CD14-positive monocyte (primary cell): ENCODE measurements at regions not wholly inside any gene's neighbourhood (a gene's known extent, or its start where the extent isn't known, plus 50 kb on each side); places are given as distances from the start of the nearest gene placed in this dataset.

ENCODE experiments used
- DNase-seq, 3 donors: peaks; one replicate each; pipeline ENCODE4 v3.0.0-alpha.2; 2011 to 2022
- H2AFZ ChIP-seq: 2 replicates; pipeline ENCODE4 v1.6.0; 2012; ENCODE audit warnings: mild to moderate bottlenecking, low read depth, low read length, inconsistent platforms; ENCODE audit not compliant: insufficient read depth, poor library complexity, severe bottlenecking
- H3K27ac ChIP-seq, 2 donors: 1 replicate in 1 of 2; 2 replicates in 1 of 2; pipeline ENCODE4 v1.5.1; 2012 to 2013; ENCODE audit warnings: low read length in 2 of 2, control low read depth in 1 of 2, inconsistent platforms in 1 of 2, low read depth in 1 of 2, mild to moderate bottlenecking in 1 of 2
- H3K27me3 ChIP-seq, 2 donors: one replicate each; pipeline versions ENCODE4 v1.6.0 to v1.6.1; 2011 to 2013; ENCODE audit warnings: low read length in 2 of 2; ENCODE audit not compliant: control insufficient read depth in 2 of 2, insufficient read depth in 2 of 2
- H3K36me3 ChIP-seq, 2 donors: replicated peaks in 1 of 2; 1 replicate in 1 of 2; 2 replicates in 1 of 2; pipeline versions ENCODE4 v1.5.1 to v1.6.1; 2012 to 2013; ENCODE audit warnings: low read length in 2 of 2, control low read depth in 1 of 2, inconsistent platforms in 1 of 2, mild to moderate bottlenecking in 1 of 2; ENCODE audit not compliant: insufficient read depth in 2 of 2, control insufficient read depth in 1 of 2
- H3K4me1 ChIP-seq, 2 donors: 1 replicate in 1 of 2; 2 replicates in 1 of 2; pipeline versions ENCODE4 v1.5.1 to v1.6.1; 2012 to 2013; ENCODE audit warnings: low read length in 2 of 2, control low read depth in 1 of 2, inconsistent platforms in 1 of 2, mild to moderate bottlenecking in 1 of 2, moderate library complexity in 1 of 2; ENCODE audit not compliant: insufficient read depth in 2 of 2, control insufficient read depth in 1 of 2
- H3K4me2 ChIP-seq: replicated peaks from 2 replicates; pipeline ENCODE3; 2012; ENCODE audit warnings: low read length, moderate library complexity, mild to moderate bottlenecking; ENCODE audit not compliant: poor library complexity, severe bottlenecking; ENCODE audit errors: extremely low read depth
- H3K4me3 ChIP-seq, 3 experiments: fragments of 200-600 bp in 1 of 3; sonication (generic) in 1 of 3; replicated peaks in 1 of 3; 1 replicate in 2 of 3; 2 replicates in 1 of 3; pipeline ENCODE4 v1.5.1; 2011 to 2013; ENCODE audit warnings: low read length in 3 of 3, mild to moderate bottlenecking in 3 of 3, control low read depth in 2 of 3, low read depth in 2 of 3, inconsistent platforms in 1 of 3, moderate library complexity in 1 of 3
- H3K79me2 ChIP-seq: 2 replicates; pipeline ENCODE4 v1.6.0; 2012; ENCODE audit warnings: mild to moderate bottlenecking, control low read depth, inconsistent platforms, low read length, moderate library complexity; ENCODE audit not compliant: insufficient read depth
- H3K9ac ChIP-seq: 2 replicates; pipeline ENCODE4 v1.6.0; 2017; ENCODE audit warnings: low read length, mild to moderate bottlenecking; ENCODE audit not compliant: insufficient read depth, poor library complexity, severe bottlenecking
- H3K9me3 ChIP-seq, 2 donors: replicated peaks in 1 of 2; 1 replicate in 1 of 2; 2 replicates in 1 of 2; pipeline versions ENCODE4 v1.5.1 to v1.6.1; 2012 to 2013; ENCODE audit warnings: low read length in 2 of 2, control low read depth in 1 of 2; ENCODE audit not compliant: control insufficient read depth in 1 of 2, insufficient read depth in 1 of 2
- H4K20me1 ChIP-seq: 2 replicates; pipeline ENCODE4 v1.6.0; 2012; ENCODE audit warnings: mild to moderate bottlenecking, low read length, control low read depth, moderate library complexity; ENCODE audit not compliant: insufficient read depth
- H3K27ac Mint-ChIP-seq, 7 donors: one replicate each; pipeline ENCODE4 v1.8.0; 2020; ENCODE audit warnings: mild to moderate bottlenecking in 7 of 7, mixed read lengths in 7 of 7, moderate library complexity in 6 of 7, inconsistent platforms in 2 of 7
- H3K27me3 Mint-ChIP-seq, 3 donors: one replicate each; pipeline ENCODE4 v1.8.0; 2021 to 2022; ENCODE audit warnings: low read depth in 3 of 3, mild to moderate bottlenecking in 3 of 3, mixed read lengths in 3 of 3, moderate library complexity in 3 of 3, inconsistent platforms in 1 of 3
- H3K36me3 Mint-ChIP-seq, 2 donors: one replicate each; pipeline ENCODE4 v1.8.0; 2020; ENCODE audit warnings: mixed read lengths in 2 of 2, inconsistent platforms in 1 of 2, mild to moderate bottlenecking in 1 of 2
- H3K4me1 Mint-ChIP-seq: one replicate; pipeline ENCODE4 v1.8.0; 2020; ENCODE audit warnings: mild to moderate bottlenecking, mixed read lengths
- H3K4me3 Mint-ChIP-seq, 2 donors: one replicate each; pipeline ENCODE4 v1.8.0; 2020; ENCODE audit warnings: mild to moderate bottlenecking in 2 of 2, mixed read lengths in 2 of 2, moderate library complexity in 1 of 2
- H3K9me3 Mint-ChIP-seq, 7 donors: one replicate each; pipeline ENCODE4 v1.8.0; 2020 to 2022; ENCODE audit warnings: mixed read lengths in 7 of 7, mild to moderate bottlenecking in 6 of 7, moderate library complexity in 6 of 7, inconsistent platforms in 2 of 7
- CTCF ChIP-seq: fragments of 200-600 bp; IDR thresholded peaks from one replicate; pipeline ENCODE4 v1.8.0; 2022; ENCODE audit warnings: antibody characterized with exemption, mild to moderate bottlenecking
- WGBS: methylation state at CpG from one replicate; pipeline ENCODE4 v1.1.5; 2013; ENCODE audit warnings: missing lambda C conversion rate; ENCODE audit not compliant: insufficient coverage; 5-methylcytosine and 5-hydroxymethylcytosine counted together
- intact Hi-C, 2 donors: fragments of 100-400 bp; cut with micrococcal nuclease; formaldehyde crosslinking; loops; one replicate each; pipeline versions ENCODE4 v1.15.0 to v1.15.1; 2023

- no peak overlapping the region for H3K27ac ChIP-seq
- no peak overlapping the region for H2AFZ ChIP-seq
- H3K4me2 ChIP-seq, result no peak overlapping the region
- peaks cover 0 to 4% of the 10 kb centered on the region in 2 donors for H3K9me3 ChIP-seq
- H4K20me1 ChIP-seq, result no peaks in the 10 kb centered on the region
- no peak overlapping the region for H3K9ac ChIP-seq
- no peaks in the 10 kb centered on the region for H3K4me1 Mint-ChIP-seq
- no peaks in the 10 kb centered on the region for H3K79me2 ChIP-seq
- intact Hi-C loops, result no loop called here
- H3K36me3 ChIP-seq, result no peaks in the 10 kb centered on the region
- H3K4me1 ChIP-seq, result no peaks in the 10 kb centered on the region
- TF ChIP-seq CTCF, result no peak
- H3K27me3 Mint-ChIP-seq, result peaks cover 0 to 2% (median 1%) of the 10 kb centered on the region in 3 donors
- no peaks in the 10 kb centered on the region for H3K36me3 Mint-ChIP-seq
- WGBS, result 84% methylated on average over 4 of the region's 7 CpGs
- H3K4me3 Mint-ChIP-seq, result no peak overlapping the region
- H3K9me3 Mint-ChIP-seq, result peaks cover 0 to 8% (median 1%) of the 10 kb centered on the region in 7 donors
- H3K27me3 ChIP-seq, result no peaks in the 10 kb centered on the region
- DNase-seq, result no peak
- no peak overlapping the region for H3K27ac Mint-ChIP-seq
- no peak overlapping the region for H3K4me3 ChIP-seq
Measured at GRCh38 chr9:7320139-7320538, 479.4 kb downstream of the DMAC1 start.

GRCh38 chr9:7318920-7319319 lies 480.7 kb downstream of the DMAC1 start:
- Mint-ChIP-seq H3K27me3 (peaks cover 0 to 2% (median 1%) of the 10 kb centered on the region in 3 donors), H3K4me3 (no peak overlapping the region)

More at GRCh38 chr9:7318920-7319319, 480.7 kb downstream of the DMAC1 start:
- Histone ChIP-seq H3K79me2 (no peaks in the 10 kb centered on the region), H3K4me1 (no peaks in the 10 kb centered on the region), H3K27ac (no peak overlapping the region), H3K4me2 (no peak overlapping the region), H3K27me3 (no peaks in the 10 kb centered on the region), H3K4me3 (no peak overlapping the region), H4K20me1 (no peaks in the 10 kb centered on the region), H3K36me3 (no peaks in the 10 kb centered on the region), H3K9me3 (peaks cover 0 to 16% of the 10 kb centered on the region in 2 donors), H2AFZ (no peak overlapping the region), H3K9ac (no peak overlapping the region)
- TF ChIP-seq CTCF, result no peak
- Mint-ChIP-seq H3K9me3 (peaks cover 2 to 15% (median 9%) of the 10 kb centered on the region in 7 donors), H3K36me3 (no peaks in the 10 kb centered on the region), H3K27ac (no peak overlapping the region), H3K4me1 (no peaks in the 10 kb centered on the region)
- no CpG with 5 or more reads among the region's 2 CpGs for WGBS
- DNase-seq, result no peak
- intact Hi-C loops, result no loop called here
